OCI-LY7 (cell line): ENCODE measurements at regions not wholly inside any gene's neighbourhood (a gene's known extent, or its start where the extent isn't known, plus 50 kb on each side); places are given as distances from the start of the nearest gene placed in this dataset. TPM values are rescaled to one million over a fixed set of nuclear protein-coding genes. Genes with fewer than 3 reads are reported as not detected.

Source experiments
- BruUV-seq: library from RNA; stranded (reverse); fragments of 400-500 nt; replicated peaks from 2 replicates; lab custom pipeline; 2021; lab: Mats Ljungman, UMichigan
- CTCF ChIA-PET: fragments of 300-600 bp; sonication (Branson Sonifier 250); formaldehyde crosslinking; loops from one replicate; lab custom pipeline; 2022; ENCODE audit warnings: antibody characterized with exemption; ENCODE audit not compliant: unreplicated experiment; lab: Charles Lee
- POLR2A ChIA-PET: fragments of 300-600 bp; sonication (Branson Sonifier 250); formaldehyde crosslinking; loops from one replicate; lab custom pipeline; 2022; ENCODE audit warnings: antibody characterized with exemption; lab: Charles Lee
- DNase-seq: peaks from one replicate; pipeline ENCODE4 v3.0.0-alpha.2; 2015; ENCODE audit warnings: low spot score
- H2AFZ ChIP-seq: fragments of 200-600 bp; sonication (generic), shearing (Covaris generic); 2 replicates; pipeline ENCODE4 v1.6.1; 2014; ENCODE audit warnings: mild to moderate bottlenecking, antibody characterized with exemption, low read length, moderate library complexity
- H3K27ac ChIP-seq: fragments of 200-600 bp; sonication (generic); 2 replicates; pipeline ENCODE4 v1.5.1; 2014; ENCODE audit warnings: mixed run types, low read depth, mild to moderate bottlenecking, moderate library complexity, low read length, inconsistent platforms; ENCODE audit not compliant: poor library complexity, severe bottlenecking
- H3K36me3 ChIP-seq: fragments of 200-600 bp; sonication (generic); 2 replicates; pipeline ENCODE4 v1.6.1; 2014; ENCODE audit warnings: mild to moderate bottlenecking, antibody characterized with exemption, low read length, moderate library complexity, mixed read lengths; ENCODE audit not compliant: insufficient read depth
- H3K4me1 ChIP-seq: fragments of 200-600 bp; sonication (generic); 2 replicates; pipeline ENCODE4 v1.5.1; 2014; ENCODE audit warnings: mild to moderate bottlenecking, low read length; ENCODE audit not compliant: insufficient read depth, poor library complexity, severe bottlenecking
- H3K4me2 ChIP-seq: fragments of 200-600 bp; sonication (generic); 2 replicates; pipeline ENCODE4 v1.6.1; 2014; ENCODE audit warnings: mild to moderate bottlenecking, low read length
- H3K4me3 ChIP-seq: fragments of 200-600 bp; sonication (generic); 2 replicates; pipeline ENCODE4 v1.5.1; 2014; ENCODE audit warnings: mild to moderate bottlenecking, low read depth, low read length; ENCODE audit not compliant: poor library complexity, severe bottlenecking
- H3K79me2 ChIP-seq: fragments of 200-600 bp; sonication (generic); 2 replicates; pipeline ENCODE4 v1.6.1; 2016; ENCODE audit warnings: low read depth, mild to moderate bottlenecking, low read length, moderate library complexity, mixed read lengths; ENCODE audit not compliant: insufficient read depth
- H3K9me2 ChIP-seq: fragments of 200-600 bp; sonication (generic); 2 replicates; pipeline ENCODE4 v1.6.1; 2016; ENCODE audit warnings: mild to moderate bottlenecking, low read length, mixed read lengths; ENCODE audit not compliant: insufficient read depth
- H3K9me3 ChIP-seq: fragments of 200-600 bp; sonication (generic); 2 replicates; pipeline ENCODE4 v1.6.1; 2014; ENCODE audit warnings: mild to moderate bottlenecking, mixed run types, low read length, mixed read lengths
- H4K20me1 ChIP-seq: fragments of 200-600 bp; sonication (generic); 2 replicates; pipeline ENCODE4 v1.6.1; 2014; ENCODE audit warnings: mild to moderate bottlenecking, antibody characterized with exemption, low read length, moderate library complexity, mixed read lengths; ENCODE audit not compliant: insufficient read depth
- EZH2phosphoT487 ChIP-seq: fragments of 200-600 bp; sonication (generic); IDR thresholded peaks from 2 replicates; pipeline ENCODE4 v1.6.1; 2018; ENCODE audit warnings: low read depth, borderline replicate concordance, mild to moderate bottlenecking, mixed run types, antibody characterized with exemption, low read length, moderate library complexity, mixed read lengths
- intact Hi-C: fragments of 100-400 bp; cut with micrococcal nuclease; formaldehyde crosslinking; loops from one replicate; pipeline ENCODE4 v1.10.0; 2022; ENCODE audit not compliant: unreplicated experiment
- small RNA-seq: library from RNA; depleted of rRNA; stranded (forward); fragments of <200 nt; gene quantifications from one replicate; pipeline ENCODE3, GENCODE V24; 2014
- TF ChIP-seq, protein P1 (sequence below): fragments of 200-600 bp; sonication (generic); conservative IDR thresholded peaks from 2 replicates; pipeline ENCODE4 v1.5.1; 2014; ENCODE audit warnings: mild to moderate bottlenecking, antibody characterized with exemption, low read length, moderate library complexity, mixed read lengths

DNA sequence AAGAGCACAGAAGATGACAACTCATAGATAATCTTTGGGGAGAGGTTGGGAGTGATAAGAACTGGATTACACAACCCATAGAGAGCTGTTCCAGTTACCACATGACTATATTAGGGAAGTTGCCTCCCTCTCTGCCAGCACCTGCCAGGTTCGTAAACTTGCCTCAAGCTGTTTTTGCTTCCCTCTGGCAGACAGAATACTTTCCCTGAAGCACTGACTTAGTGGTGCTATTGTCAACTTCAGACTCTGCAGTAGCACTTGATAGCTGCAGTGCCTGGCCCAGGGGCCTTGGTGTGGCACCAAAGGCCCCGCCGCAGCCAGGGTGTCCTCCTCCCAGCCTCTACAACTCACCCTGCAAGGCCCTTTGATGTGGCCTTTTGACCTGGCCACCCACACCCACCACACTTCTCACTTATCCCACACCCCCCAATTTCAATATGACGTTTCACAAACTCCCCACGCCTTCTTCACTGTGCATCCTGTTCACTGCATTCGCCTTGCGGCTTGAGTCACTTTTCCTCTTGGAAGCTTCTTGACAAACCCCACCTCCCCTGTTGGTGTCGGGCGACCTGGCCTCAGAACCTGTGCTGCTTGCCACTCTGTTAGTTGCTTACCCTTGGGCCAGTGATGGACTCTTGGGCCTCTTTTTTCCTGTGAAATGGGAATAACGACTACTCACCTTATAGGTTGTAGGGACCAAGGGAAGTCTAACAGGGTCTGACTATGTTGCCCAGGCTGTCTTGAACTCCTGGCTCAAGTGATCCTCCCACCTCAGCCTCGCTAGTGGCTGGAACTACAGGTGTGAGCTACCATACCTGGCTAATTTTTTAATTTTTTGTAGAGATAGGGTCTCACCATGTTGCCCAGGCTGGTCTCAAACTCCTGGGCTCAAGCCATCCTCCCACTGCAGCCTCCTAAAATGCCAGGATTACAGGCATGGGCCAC, 50.2 kb upstream of the PODXL start:
- intact Hi-C loops = no loop called here
- H3K4me1 ChIP-seq = no peaks in the 10 kb centered on the region
- H3K36me3 ChIP-seq = no peaks in the 10 kb centered on the region
- no peaks in the 10 kb centered on the region for H3K9me3 ChIP-seq
- H3K79me2 ChIP-seq = no peaks in the 10 kb centered on the region
- CTCF ChIA-PET = no interaction called here
- H3K4me2 ChIP-seq = no peak overlapping the region
- H4K20me1 ChIP-seq = no peaks in the 10 kb centered on the region
- no peak for TF ChIP-seq EZH2phosphoT487
- TF ChIP-seq, protein P1, sequence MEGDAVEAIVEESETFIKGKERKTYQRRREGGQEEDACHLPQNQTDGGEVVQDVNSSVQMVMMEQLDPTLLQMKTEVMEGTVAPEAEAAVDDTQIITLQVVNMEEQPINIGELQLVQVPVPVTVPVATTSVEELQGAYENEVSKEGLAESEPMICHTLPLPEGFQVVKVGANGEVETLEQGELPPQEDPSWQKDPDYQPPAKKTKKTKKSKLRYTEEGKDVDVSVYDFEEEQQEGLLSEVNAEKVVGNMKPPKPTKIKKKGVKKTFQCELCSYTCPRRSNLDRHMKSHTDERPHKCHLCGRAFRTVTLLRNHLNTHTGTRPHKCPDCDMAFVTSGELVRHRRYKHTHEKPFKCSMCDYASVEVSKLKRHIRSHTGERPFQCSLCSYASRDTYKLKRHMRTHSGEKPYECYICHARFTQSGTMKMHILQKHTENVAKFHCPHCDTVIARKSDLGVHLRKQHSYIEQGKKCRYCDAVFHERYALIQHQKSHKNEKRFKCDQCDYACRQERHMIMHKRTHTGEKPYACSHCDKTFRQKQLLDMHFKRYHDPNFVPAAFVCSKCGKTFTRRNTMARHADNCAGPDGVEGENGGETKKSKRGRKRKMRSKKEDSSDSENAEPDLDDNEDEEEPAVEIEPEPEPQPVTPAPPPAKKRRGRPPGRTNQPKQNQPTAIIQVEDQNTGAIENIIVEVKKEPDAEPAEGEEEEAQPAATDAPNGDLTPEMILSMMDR = no peak
- BruUV-seq = no TSS peak
- POLR2A ChIA-PET = no interaction called here
- no peaks in the 10 kb centered on the region for H3K9me2 ChIP-seq
- DNase-seq = no peak
- no peak overlapping the region for H3K27ac ChIP-seq
- no peak overlapping the region for H3K4me3 ChIP-seq
- no peak overlapping the region for H2AFZ ChIP-seq

Small RNA genes in the stretch of these regions (small RNA-seq; reads per million reads assigned to genes)
- not detected for gene AC009518.3
